ENCODE measurements at regions not wholly inside any gene's neighbourhood (a gene's known extent, or its start where the extent isn't known, plus 50 kb on each side); places are given as distances from the start of the nearest gene placed in this dataset.
A peak's percentile ranks its signal among the peaks of the same experiment; 100 is the strongest.

DNA sequence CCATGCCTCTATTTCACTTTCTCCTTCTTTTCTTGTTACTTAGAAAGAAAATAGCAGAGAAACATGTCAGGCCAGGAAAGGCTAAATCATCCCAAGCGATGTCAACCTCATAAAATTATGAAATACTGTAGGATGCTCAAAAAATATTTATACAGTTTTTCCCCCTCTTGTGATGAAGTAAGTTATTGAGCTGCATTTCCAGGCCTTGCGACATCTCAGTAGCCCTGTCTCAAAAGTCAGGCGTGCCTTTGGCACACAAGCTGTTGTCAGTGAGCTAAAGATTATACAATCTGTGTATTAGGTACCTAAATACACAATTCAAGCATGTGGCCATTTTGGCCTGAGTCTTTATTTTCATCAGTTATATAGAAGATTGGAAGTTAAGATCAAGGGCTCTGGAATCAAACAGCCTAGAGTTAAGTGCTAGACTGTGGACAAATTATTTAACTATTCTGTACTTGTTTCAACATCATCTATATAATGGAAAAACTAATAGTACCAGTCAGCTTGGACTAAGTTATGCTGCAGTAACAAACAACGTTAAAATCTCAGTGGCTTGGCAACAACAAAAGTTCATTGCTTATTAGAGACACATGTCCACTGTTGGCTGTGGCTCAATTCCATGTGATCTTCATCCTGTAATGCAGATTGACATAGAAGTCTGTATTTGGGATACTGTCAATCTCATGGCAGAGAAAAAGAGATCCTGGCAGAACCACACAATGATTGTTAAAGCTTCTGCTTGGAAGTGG lies 406.4 kb upstream of the PROK2 start:
- FAIRE-seq: no peak
- DNase-seq (ENCODE audit: low spot score): no peak

DNA sequence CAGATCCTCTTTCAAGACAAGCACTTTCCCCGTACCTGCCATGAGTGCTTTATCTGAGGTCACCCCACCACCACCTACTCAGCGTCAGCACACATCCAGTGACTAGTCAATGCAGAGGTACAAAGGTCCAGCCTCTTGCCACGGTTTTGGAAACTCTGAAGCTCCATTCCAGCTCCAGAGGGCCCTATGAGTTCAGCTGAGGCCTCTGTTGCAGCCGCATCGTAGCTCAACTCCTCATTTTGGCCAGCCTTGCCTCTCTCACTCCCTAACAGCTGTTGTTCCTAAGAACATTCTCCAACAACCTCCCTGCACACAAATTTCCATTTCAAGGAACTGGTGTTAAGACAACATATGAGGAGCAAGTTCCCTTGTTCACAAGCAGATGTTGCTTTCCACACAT lies 405.1 kb upstream of the PROK2 start:
- no peak for FAIRE-seq
- no peak for DNase-seq (ENCODE audit: low spot score)

DNA sequence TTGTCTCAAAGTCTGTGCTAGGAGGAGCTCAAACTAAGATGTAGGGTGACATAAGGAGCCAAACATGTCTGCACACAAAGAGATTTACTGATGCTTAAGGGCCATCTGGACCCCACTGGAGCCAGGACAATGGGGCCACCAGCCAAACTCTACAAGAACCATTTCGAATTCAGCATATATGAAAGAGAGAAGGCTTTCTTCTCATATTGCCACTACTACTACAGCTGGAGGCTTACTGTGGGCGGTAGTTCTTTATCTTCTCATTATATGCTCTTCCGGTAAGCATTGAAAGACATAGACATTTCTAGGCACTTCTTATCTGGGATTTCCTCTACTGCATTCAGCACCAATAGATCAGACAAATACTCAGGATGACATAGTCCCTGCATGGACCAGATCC lies 404.4 kb upstream of the PROK2 start:
- no peak for DNase-seq (ENCODE audit: low spot score)
- FAIRE-seq: no peak

DNA sequence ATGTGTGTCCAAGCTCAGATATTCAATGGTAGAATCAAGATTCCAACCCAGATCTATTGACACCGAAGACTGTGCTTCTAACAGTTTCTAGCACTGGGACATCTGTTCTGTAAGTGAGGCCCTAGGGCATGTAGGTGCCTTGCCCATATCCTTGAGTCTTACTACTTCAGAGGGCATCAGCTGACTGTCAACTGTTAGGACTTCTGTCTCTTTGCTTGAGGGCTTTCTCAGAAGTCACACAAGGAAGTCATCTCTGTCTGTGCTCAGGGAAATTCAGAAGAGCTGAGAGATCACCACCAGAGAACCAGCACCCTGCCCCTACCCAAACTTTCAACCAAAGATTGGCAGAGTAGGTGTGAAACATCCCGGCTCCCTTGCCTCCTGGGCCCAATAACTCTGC lies 403.6 kb upstream of the PROK2 start:
- FAIRE-seq (no peak), DNase-seq (ENCODE audit: low spot score) (no peak)

DNA sequence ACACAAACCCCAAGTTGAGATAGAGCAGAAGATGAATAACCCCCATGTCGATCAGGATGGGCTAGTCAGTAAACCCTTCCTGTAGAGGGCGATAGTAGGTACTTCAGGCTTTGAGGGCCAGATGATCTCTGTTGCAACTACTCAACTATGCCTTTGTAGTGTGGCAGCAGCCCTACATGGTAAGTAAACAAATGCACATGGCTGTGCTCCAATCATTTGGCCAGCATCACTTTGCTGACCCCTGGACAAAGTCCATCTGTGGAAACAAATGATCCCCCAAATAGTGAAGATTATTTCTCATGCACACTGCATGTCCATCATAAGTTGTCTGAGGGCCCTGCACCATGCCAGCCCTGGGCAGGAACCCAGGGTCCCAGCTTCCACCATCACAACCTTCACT lies 402.2 kb upstream of the PROK2 start:
- DNase-seq (ENCODE audit: low spot score) (no peak), FAIRE-seq (no peak)

DNA sequence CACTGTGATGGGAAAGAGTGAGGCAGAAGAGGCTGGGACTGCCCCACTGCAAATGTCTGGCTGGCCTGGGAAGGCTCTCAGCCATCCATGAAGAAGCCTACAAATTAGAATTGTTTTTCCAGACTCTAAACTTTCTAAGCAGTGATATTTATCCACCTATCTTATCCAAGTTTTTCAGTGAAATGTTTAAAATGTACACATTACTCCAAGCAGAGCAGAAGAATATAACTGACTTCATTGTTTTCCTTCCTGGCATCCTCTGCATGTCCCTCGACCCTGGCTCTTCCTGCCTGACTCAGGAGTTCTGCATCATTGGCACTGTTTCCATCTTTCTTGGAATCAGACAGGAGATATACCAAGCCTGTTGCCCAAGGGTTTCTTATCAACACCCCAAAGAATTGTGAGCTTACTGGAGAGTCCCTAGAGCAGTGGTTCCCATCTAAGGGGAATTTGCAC lies 401.5 kb upstream of the PROK2 start:
- FAIRE-seq: no peak

DNA sequence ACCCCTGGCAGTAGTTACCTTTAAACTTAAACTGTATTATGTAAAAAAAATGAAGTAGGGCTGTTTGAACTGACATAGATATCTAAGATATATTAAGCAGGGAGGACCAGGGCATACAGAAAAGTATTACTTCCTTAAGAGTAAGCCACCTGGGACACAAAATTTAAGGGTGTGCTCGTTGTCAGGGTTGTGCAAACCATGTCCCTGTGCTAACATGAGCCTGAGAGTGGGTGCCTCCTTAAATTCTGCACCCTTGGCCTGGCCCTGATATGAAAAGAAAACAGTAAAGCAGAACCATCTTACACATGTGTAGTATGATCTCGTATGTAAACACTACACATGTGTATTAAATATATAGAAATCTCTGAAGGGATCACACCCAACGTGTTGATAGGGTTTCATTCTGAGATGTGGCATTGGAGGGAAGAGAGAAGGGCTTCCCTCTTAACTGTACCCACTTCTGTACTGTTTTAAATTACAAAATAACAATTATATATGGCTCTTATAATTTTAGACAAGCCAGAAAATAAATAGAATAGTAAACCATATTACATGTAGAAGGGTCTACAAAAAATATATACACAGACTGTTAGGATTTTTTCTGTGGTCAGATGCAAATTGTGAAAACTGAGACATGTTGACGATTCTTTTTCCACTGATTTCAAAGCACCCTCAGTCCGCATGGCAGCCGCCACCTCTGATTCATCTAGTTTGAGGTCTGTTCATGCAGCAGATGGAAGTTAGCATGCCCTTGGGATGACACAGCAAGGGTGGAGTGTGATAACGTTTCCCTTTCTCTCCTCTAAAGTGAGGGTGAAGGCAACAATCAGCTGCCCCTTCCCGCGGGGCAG lies 400.8 kb upstream of the PROK2 start:
- DNase-seq (ENCODE audit: low spot score) (peak; percentile 25), FAIRE-seq (no peak)

More for the DNA sequence above, 401.5 kb upstream of the PROK2 start:
- DNase-seq (ENCODE audit: low spot score): no peak

DNA sequence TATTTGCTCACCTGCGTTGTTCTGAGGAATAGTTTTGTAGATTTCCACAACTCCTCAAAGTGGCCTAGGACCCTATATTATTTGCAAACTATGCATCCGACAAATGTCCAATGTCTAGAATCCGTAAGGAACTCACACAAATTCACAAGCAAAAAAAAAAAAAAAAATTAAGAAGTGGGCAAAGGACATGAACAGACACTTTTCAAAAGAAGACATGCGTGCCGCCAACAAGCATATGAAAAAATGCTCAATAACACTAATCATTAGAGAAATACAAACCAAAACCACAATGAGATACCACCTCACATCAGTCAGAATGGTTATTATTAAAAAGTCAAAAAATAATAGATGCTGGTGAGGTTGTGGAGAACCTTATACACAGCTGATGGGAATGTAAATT lies 398.5 kb upstream of the PROK2 start:
- no peak for DNase-seq (ENCODE audit: low spot score)
- no peak for FAIRE-seq

DNA sequence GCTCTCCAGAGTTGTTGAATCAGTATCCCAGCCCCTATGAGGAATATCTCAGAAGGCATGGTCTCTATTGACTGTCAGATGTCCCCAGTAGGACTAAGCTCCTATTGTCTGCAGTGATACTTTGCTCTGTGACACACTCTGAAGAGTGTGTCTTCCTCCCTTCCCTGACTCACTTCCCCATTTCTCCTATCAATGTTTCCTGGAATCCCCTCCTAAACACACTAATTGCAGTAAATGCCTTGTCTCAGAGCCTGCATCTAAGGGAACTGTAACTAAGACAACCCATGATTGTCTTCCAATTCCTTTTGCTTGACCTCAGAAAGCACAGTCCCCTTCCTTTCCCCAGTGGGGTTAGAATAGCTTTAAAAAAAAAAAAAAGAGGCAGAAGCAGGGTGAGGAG lies 397.3 kb upstream of the PROK2 start:
- DNase-seq (ENCODE audit: low spot score): no peak
- FAIRE-seq: no peak

DNA sequence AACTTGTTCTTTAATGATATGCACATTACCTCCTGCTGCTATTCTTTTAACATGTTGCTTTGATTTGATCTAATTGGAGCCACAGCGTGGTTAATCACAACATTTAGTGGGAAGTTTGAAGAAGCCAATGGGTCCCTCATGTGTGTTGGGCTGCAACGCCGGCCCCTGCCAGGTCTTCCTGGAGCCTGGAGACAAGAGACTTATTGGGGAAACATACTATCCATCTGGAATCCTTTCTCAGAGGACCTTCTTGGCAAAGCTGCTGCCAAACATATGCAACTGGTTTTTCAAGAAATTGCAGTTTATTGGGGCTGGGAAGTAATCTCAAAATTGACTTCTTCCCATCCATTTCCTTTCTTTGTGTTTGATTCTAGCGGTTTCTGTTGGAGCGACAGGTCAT lies 396.3 kb upstream of the PROK2 start:
- FAIRE-seq: no peak
- no peak for DNase-seq (ENCODE audit: low spot score)

DNA sequence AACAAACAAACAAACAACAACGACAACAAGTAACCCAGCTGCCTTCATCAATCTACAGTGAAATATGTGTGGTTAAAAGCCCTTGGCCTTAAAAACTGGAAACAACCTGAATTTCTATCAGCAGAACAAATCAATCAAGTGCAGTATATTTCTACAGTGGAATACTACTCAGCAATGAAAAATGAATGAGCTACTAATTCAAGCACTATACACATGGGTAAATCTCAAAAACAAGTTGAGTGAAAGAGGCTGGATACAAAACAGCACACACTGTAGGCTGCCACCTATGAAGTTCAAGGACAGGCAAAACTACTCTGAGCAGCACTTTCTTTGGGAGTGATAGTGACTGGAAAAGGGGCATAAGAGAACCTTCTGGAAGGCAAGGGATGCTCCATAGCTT lies 395.5 kb upstream of the PROK2 start:
- no peak for FAIRE-seq
- DNase-seq (ENCODE audit: low spot score): no peak

DNA sequence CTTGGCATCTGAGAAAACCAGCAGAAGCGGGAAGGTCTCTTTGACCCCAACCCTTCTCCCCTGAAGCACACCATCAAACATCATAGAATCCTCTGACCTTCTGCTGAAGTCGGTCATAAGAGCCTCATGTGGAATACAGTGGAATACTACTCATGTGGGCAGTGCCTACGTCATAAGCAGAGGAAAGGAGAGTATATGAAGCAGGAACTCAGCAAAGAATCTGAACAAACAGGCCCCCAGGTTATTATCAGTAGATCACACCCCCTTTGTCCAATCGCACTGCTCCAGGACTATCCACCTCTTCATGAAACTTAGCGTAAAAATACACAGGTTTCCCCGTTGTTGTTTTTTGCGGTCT lies 394.1 kb upstream of the PROK2 start:
- DNase-seq (ENCODE audit: low spot score): no peak
- no peak for FAIRE-seq

DNA sequence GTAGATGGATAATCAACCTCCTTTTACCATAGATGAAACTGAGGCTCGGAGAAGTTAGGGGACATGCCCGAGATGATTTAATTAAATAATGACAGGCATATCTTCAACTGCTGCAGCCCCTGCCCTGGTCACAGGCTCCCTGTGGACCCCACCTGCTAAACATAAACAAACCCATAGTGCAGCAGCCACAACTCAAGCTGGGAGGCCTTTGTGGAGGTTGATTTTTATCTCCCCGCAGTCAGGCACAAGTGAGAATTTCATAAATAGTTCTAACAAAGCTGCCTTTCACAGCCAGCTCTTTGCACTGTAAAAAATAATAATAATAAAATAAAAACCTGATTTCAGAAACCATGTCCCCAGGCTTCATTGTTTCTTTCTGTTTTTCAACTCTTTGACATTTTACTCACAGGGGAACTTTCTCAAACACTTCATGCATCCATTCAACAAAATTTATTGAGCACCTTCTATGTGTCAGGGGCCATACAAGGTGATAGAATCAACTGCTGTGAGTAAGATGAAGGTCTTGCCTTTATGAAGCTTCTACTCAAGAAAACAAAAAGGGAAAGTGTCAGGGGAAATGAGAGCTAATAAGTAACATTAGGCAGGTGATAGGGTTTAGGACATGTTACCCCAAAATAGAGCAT lies 393.6 kb upstream of the PROK2 start:
- no peak for FAIRE-seq

DNA sequence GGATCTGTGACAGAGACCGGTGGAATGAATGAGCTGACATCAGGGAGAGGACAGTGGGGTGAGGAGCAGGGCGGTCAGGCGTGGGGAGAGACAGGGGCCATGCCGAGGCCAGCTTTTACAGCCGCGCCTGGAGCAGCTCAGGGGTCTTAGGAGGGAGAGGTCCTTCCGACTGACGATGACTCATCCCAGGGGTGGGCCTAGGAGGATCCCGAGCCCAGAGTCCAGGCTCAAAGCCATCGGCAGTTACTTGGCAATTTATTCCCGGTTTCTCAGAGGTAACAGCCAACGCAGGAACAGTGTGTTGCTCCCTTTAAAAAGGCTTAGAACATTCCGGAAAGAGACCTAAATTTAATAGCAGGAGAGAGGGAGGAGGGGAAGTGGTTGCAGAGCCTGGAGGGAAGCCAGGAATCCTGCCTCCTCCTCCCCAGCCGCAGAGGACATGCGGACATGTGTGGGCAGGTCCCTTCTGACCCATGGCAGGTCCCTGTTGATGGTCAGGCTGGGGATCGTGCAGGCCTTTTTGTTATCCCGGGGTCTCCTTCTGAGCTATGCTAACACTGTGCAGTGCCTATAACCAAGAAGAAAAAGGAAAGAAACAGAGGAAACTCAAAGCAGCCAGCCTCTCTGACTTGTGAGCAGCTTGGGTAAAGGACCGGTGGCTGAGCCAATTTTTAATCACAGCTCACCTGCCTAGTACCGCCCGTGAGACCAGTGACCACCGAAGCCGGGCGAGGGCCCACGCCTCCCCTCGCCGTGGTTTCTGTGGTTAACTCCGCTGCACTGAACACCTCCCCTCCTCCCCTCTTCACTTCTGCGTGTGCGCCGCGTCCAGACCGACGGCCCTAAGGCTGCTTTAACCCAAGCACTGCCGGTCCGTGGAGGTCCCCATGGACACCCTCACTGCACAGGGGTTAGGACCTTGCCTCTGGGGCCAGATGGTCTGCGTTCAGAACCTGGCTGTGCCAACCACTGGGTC lies 392.4 kb upstream of the PROK2 start:
- FAIRE-seq (no peak), DNase-seq (ENCODE audit: low spot score) (no peak)

More for the DNA sequence above, 393.6 kb upstream of the PROK2 start:
- DNase-seq (ENCODE audit: low spot score): no peak

DNA sequence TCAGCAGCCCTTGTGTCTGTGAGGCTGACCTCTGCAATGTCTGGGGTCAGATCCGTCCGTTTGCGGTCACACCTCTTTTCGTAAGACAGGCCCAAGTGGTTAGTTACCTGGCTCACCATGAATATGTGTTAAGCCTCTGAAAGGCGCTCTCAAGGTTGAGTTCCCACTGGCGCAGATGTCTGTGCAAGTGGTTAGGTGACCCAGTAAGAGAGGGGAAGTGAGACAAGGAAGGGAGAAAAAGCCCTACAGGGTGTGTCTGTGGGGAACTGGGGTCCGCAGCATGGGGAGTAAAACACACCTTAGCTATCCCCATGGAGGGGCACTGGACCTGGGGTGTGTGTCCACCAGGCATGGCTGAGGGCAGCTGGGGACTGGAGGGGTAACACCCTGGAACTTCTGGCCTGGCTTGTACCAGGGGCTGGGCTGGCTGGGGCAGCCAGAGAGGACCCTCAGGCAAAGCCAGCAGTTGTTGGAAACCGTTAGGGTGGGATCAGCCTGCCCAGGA lies 391.6 kb upstream of the PROK2 start:
- FAIRE-seq (no peak), DNase-seq (ENCODE audit: low spot score) (no peak)

DNA sequence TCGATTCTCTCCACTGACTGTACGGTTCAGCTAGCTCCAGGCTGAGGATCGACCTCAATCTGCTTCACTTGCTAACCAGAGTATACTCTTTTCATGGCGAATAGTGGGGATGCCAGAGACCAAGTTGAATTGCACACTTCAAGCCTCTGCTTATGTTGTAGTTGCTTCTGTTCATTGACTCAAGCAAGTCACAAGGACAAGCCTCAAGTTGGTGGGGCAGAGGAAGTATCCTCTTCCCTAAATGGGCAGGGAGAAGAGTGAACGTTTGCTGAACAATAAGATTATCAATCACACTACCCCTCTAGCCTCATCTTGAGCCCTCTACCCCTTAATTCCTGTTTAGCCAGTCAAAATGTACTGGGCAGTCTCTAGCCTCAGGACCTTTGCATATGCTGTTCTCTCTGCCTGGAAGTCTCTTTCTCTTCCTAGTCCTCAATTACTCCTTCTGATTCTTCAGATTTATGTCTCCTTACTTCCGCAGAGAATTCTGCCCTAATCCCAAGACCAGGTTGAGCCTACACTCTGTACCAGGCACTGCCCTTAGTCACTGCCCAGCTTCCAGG lies 390.4 kb upstream of the PROK2 start:
- no peak for FAIRE-seq
- no peak for DNase-seq (ENCODE audit: low spot score)

DNA sequence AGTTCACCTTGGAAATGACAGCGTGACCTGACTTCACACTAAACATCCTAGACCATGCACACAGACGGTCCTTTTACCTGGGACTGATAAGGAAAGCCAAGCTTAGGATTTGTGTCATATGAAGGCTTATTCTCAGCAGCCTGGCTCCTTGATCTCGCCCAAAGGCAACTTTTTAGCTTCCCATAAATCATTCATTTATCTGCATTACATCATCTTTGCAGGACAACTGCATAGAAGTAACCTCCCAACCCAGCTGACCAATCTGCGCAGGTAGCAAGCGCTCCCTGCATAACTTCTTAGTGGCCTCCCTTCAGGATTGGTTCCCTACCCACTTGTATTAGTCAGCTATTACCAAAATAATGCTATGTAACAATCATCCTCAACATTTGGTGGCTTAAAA lies 389.9 kb upstream of the PROK2 start:
- DNase-seq (ENCODE audit: low spot score) (no peak), FAIRE-seq (no peak)

DNA sequence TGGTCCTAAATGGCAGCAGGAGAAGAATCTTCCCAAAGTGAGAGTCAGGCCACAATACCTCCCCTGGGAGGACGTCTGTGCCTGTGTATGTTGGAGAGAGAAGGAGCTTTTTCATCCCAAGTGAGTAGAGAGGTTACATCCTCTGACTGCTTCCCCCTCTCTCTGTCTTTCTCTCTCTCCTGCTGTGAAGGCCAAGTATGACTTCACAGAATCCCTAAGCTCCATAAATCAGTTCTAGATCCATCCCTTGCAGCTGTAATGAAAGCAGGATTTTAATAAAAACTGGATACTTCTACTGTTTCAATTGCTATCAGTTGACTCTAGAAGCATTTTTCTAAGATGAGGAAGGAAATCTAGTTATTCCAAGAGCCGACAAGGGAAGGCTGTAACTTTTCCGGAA lies 389.1 kb upstream of the PROK2 start:
- DNase-seq (ENCODE audit: low spot score): no peak
- FAIRE-seq: no peak

DNA sequence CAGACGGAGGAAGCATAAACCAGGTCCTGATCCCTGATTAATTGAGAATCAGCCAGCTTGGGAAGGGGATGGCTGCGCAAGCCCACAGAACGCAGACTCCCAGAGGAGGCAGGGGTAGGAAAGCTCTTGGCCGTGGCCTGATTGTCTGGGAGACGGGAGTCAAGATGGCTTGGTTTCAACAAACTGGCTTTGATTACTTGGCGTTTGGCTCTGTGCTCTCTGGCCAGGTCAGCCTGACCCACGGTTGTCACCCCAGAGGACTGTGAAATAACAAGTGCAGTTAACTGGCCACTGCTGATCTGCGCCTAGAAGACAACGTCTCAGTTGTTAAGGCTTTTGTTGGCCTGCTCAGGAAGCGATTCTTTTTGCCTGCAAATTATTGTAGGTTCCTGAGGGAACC lies 387.0 kb upstream of the PROK2 start:
- no peak for FAIRE-seq
- DNase-seq (ENCODE audit: low spot score): no peak

DNA sequence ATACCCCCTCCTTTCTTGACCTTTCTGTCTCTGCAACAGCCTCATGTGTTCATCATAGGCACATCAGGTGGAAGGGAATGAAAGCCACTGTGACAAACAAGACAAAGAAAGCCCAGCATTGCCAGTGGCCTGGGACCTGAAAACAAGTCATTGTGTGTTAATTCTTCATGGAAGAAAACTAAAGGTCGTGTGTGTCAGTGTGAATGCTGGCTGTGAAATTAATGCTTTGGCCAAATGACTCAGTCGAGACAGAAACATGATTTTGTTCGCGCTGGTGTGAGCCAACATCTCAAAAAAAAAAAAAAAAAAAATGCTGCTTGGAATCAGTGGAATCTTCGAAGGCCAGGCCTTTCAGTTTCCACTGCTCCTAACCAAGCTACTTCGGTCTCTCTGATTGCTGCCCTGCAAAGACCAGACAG lies 386.5 kb upstream of the PROK2 start:
- no peak for DNase-seq (ENCODE audit: low spot score)
- FAIRE-seq: no peak
